Endothelial cell of hepatic sinusoid (primary cell): ENCODE measurements at regions not wholly inside any gene's neighbourhood (a gene's known extent, or its start where the extent isn't known, plus 50 kb on each side); places are given as distances from the start of the nearest gene placed in this dataset.

ENCODE experiments used
- in situ Hi-C: cut with HindIII; loops from 2 replicates; pipeline ENCODE4 v1.10.0; 2017; ENCODE audit warnings: low sequenced_read_pairs

DNA sequence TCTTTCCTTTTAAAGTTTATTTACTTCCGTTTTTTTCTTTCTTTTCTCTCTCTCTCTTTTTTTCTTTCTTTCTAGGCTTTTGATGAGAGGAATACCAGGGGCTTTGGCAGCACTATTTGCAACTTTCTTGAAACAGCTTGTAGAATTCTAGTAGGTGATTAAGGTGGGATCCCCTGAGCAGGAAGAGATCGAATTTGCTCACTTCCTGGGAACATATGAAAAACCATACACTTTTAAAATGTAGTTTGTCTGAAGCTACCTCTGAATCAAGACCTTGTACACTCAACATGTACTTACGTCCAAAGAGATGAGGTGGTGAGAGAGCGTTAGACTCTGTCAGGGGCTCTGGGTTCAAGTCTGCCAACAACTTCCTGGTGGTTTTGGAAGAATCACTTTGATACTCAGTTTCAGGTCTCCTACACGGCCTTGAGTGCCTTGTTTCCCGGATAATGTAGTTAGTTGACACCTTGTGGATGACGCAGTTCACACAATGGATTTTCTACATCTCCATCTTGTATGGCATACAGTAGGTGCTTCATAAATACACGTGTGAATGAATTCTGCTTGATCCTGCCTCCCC lies 229.1 kb downstream of the MYCN start:
- in situ Hi-C loops: no loop called here

DNA sequence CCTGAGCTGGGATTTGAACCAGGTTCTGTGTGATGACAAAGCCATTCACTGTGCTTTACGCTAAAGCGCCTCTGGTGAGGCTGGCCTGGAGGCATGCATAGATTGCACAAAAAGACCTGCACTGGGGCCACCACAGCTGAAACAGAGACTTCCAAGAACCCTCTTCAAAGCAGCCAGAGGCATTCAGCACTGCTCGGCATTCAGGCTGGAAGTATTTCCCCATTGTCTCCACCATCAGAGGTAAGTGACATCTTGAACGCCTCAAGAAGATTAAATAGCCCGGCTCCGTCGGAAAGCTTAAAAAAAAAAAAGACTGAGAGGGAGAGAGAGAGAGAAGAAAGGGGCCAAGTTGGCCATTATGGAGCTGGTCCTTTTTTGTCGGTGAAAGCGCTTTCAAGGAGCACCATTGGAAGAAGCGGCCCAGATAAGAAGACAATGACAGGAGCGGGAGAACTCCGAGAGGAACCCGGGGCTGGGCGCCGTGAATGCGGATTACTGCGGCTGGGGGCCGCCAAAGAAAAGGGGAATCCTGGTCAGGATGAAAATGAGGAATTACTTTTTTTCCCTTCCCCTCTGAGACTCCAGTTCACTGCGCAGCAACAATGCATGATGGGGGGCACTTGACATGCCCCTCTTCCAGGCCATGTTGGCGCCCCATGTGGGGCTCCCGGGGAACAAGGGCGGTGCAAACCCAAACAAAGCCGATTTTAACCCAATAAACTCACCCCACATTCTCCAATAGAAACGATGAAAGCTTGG lies 228.3 kb downstream of the MYCN start:
- in situ Hi-C loops: no loop called here

DNA sequence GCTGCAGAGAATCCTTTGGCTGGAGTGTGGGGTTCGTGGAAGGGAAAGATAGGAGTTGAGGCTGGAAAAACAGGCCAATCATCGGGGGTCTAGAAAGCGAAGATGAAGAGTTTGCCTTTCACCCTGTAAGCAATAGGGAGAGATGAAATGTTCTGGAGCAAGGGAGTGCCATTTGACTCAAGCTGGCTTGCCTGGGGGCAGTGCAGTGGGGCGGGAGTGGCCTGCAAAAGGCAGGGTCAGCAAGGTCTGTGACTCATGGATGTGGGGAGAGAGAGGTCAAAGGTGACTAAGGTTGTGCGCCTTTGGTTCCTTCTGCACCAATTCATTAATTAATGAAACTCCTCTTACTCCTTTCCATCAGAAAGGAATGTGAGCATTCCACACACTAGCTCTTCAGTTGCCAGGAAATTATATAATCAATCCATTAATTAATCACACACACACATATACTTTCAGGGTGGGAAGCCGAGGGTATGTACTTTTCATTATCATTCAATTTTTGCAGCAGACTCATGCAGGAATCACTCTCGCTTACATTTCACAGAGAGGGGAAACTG lies 227.6 kb downstream of the MYCN start:
- in situ Hi-C loops: no loop called here

DNA sequence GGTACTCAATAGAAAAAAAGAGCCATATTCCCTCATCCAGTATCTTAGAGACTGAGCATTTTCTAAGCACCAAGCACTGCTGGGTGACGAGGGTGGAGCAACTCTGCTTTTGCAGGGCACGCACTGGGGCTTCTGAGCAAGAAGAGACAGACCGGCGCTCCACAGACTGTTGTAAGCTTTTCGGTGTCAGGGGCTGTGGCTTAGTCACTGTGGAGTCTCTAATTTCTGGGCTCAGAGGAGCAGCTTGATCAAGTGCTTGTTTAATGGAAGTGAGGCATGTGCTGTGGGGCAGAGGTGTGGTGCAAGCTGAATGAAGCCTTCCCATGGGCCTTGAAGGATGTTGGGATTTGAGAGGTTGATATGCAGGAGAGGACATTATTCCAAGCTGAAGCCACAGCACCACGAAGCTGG lies 227.1 kb downstream of the MYCN start:
- in situ Hi-C loops: no loop called here

DNA sequence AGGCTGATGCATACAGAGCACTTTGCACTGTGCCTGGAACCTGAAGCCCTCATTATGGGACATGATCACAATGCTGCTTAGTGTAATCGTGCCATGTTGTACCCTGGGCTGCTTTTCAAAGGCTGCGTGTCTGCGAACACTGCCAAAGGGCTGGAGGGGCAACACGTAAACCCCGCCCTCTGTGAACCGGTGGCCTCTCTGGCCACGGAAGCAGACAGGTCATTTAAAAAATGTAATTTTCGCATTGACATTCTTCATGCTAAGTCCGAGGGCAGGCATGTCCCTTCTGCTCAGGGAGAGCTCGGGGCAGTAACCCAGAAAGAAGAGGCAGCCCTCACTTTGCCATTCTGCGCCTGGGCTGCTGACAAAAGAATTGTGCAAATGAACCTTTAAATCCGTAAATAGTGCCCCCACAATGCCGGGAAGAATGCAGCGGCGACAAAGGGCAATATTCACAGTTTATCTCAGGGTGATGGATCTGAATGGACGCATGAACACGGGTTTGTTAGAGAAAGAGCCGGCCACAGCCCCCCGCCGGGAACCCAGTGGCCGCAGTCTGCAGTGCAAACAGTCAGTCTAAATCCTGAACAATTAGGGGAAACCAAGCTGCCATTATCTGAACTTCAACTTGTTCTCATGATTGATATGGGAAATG lies 226.1 kb downstream of the MYCN start:
- in situ Hi-C loops: no loop called here

DNA sequence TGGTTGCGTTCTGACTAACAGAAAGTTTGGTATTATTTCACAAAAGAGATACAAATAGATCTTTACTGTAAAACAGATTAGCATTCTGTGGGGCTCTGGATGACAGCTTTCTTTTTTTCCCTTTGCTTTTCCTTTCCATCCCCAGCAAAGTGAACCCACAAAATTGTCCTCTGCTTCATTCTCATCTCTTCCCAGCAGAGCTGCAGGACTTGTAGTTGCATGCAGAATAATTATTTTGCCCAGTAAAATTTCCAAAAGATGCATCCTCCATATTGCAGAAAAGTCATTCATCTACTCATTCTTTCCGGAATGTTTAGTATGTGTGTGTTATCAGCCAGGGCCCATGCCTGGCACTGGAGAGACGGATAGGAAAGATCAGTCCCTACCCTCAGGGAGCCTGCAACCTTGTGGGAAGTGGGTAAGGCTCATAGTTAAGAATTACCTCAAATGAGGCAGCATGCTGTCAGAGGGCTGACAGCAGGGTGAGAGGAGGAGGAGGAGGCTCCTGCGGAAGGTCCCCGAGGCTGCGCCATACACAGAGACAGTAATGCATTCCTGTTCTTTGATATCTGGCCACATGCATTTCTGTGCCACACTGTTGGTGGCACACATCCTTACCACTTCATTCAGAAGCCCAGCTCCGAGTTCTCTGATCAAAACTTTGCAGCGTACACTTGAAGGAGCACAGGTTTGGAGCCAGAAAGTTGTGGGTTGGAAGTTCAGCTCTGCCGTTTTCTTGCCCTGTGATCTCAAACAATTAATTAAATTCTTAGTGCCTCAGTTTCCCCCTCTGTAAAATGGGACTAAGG lies 225.4 kb downstream of the MYCN start:
- in situ Hi-C loops: no loop called here

GRCh38 chr2:16162491-16163040 lies 222.2 kb downstream of the MYCN start:
- in situ Hi-C loops: no loop called here

GRCh38 chr2:16161768-16162490 lies 221.6 kb downstream of the MYCN start:
- in situ Hi-C loops: no loop called here

- in situ Hi-C loops: no loop called here
Measured at GRCh38 chr2:16161085-16161565, 220.8 kb downstream of the MYCN start.

GRCh38 chr2:16160281-16161084 lies 220.1 kb downstream of the MYCN start:
- in situ Hi-C loops: no loop called here

DNA sequence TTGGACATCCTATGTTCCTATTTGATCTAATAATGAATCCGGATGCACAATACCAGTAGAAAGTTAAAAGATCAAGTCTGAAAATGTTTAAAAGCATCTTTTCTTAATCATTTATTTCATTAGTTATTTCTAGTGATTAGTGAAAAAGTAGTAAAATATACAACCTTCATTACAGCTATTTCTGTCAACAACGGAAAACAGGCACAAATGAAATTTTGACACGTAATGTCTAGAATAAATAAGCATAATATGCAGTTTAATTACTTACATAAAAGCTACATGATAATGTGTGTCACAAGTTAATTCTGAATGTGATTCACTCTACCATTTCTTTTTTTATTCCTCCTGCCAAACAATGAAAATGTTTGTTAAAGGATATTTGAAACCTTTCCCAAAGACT lies 216.1 kb downstream of the MYCN start:
- in situ Hi-C loops: loop anchor here (5.0 kb wide), 1 partner anchor 51 kb away; no protein-coding TSS in a partner anchor

DNA sequence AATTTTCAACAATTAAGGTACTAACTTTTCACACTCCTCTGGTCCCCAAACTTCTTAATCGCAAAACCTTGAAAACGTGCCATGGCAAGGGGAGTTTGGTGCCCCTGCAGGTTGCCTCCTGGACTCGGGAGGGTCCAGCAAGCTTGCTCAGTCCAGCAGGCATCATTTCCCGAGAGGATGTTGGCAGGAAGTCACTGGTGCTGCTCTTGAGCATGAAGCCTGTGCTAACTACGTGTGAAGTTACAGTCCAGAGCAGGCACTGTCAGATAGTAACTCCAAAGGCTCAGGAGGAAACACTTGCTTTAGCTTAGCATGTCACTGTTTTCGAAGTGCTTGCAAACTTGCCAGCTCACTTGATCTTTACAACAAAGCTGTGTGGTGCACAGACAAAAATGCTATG lies 215.4 kb downstream of the MYCN start:
- in situ Hi-C loops: loop anchor here (5.0 kb wide), 1 partner anchor 52 kb away; no protein-coding TSS in a partner anchor

DNA sequence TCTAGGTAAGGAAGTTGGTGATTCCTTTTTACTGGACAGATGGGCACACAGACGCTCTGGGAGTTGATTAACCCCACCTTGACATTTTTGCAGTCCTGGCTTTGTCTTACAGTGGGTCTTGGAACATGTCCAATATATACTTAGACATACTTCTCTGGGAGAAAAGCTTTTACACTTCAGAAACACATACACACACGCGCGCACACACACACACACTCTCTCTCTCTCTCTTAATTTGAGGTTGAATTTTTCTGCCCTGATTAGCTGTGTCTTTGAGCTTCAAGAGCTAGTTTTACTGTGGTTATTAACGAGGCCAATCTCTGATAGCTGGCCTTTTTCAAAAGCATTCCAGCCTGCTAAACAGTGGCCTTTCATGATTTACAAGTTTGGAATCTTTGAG lies 215.0 kb downstream of the MYCN start:
- in situ Hi-C loops: loop anchor here (5.0 kb wide), 1 partner anchor 52 kb away; no protein-coding TSS in a partner anchor

DNA sequence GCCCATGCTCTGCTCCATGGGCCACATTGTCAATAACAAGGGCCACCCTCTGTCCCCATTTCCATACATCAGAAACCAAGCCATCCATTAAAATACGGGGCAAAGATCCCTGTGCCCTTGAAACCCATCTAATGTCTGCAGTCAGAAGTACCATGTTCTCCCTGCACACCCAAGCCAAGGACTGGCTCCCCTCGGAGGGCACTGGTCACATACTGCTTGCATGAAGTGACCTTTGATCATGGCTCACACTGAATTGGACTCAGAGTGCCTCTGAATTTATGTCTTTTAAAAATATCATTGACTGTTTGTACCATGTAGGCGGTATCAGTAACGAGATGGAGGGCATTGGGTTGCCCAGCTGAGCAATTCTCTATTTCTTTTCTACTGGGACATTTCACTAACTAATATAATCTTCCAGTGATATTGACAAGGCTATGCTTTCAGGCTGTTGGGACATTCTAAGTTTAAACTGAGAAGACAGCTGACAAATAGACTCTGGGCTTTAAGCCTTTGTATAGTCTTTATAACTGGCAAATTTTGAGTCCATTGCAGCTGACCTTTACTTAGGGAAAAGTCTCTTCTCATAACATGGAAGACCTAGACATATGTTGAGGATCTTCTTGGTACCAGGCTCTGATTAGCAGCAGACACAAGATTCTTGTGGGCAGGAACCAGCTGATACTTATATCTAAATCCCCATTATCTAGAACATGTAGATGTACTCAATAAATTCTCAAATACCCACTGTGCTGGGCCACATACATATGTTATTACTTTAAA lies 214.3 kb downstream of the MYCN start:
- in situ Hi-C loops: loop anchor here (5.0 kb wide), 1 partner anchor 53 kb away; no protein-coding TSS in a partner anchor

DNA sequence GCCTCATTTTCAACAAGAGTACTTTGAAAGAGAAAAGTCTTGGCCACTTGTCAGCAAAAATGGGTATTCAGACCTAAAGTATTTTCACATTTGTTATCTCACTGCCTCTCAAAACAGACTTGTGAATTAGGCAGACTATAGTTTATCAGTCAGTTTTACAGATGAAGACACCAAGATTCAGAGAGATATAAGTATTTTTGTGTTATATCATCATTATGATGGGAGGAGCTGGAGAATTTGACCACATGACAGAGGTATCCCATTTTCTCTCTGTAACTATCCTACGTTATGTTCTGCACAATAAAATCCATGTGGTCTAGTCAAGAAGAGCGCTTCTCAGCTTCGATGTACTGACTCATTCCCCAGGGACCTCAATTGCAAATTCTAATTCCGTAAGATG lies 213.7 kb downstream of the MYCN start:
- in situ Hi-C loops: no loop called here

DNA sequence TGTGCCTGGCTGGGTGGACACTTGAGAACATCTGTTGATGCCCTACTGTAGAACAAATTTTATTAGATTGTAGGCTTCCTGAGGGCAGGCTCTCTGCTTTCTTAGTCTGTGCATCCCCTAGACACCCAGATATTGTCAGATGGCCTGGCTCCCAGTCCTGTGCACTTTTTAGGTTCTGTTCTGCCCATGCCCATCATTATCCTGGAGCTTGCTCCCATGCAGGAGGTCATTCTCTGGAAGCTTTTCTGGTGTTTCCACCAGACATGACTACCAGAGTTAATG lies 213.3 kb downstream of the MYCN start:
- in situ Hi-C loops: no loop called here

GRCh38 chr2:16152928-16153753 lies 212.8 kb downstream of the MYCN start:
- in situ Hi-C loops: no loop called here
